ENCODE measurements at regions not wholly inside any gene's neighbourhood (a gene's known extent, or its start where the extent isn't known, plus 50 kb on each side); places are given as distances from the start of the nearest gene placed in this dataset.

GRCh38 chr20:17875106-17875980, 93.3 kb downstream of the SNX5 start (continued):
- TF ChIP-seq CENPBD1 (CRISPR knock-in tag; IDR thresholded peaks at IDR 0.05; ENCODE audit: borderline replicate concordance, low read depth) (no peak), CTCF (CRISPR knock-in tag; IDR thresholded peaks at IDR 0.05) (no peak), PREB (CRISPR knock-in tag; IDR thresholded peaks at IDR 0.05) (no peak), MEF2D (CRISPR knock-in tag; IDR thresholded peaks at IDR 0.05) (peak; percentile 67; the same call in 1 of the 2 replicates), MTERF4 (CRISPR knock-in tag; IDR thresholded peaks at IDR 0.05) (no peak), AGO1 (IDR thresholded peaks at IDR 0.05; ENCODE audit: low read depth, low read length, poor library complexity, severe bottlenecking) (no peak), ZNF354B (CRISPR knock-in tag; IDR thresholded peaks at IDR 0.05) (0 out of 2 replicates have a peak, but pooled peaks have one; percentile 25), ASH2L (IDR thresholded peaks at IDR 0.05; ENCODE audit: insufficient read length, low read depth, low read length) (no peak), ZNF292 (CRISPR knock-in tag; IDR thresholded peaks at IDR 0.05; ENCODE audit: borderline replicate concordance, low read depth) (peak; percentile 78; the same call in 1 of the 2 replicates), ZBTB7B (CRISPR knock-in tag; IDR thresholded peaks at IDR 0.05) (peak; percentile 97), NFYB (CRISPR knock-in tag; IDR thresholded peaks at IDR 0.05) (peak; percentile 28; the same call in 1 of the 2 replicates), ZBTB38 (CRISPR knock-in tag; IDR thresholded peaks at IDR 0.05) (peak; percentile 87), ZNF556 (CRISPR knock-in tag; IDR thresholded peaks at IDR 0.05; ENCODE audit: borderline replicate concordance) (peak; percentile 83; the same call in 1 of the 2 replicates), SALL1 (CRISPR knock-in tag; IDR thresholded peaks at IDR 0.05) (peak; percentile 97), TRIM24 (CRISPR knock-in tag; IDR thresholded peaks at IDR 0.05) (no peak), FIP1L1 (IDR thresholded peaks at IDR 0.05; ENCODE audit: borderline replicate concordance, insufficient read depth, low read depth, low read length) (0 out of 2 replicates have a peak, but pooled peaks have one; percentile 48)
- TF ChIP-seq, protein P1, sequence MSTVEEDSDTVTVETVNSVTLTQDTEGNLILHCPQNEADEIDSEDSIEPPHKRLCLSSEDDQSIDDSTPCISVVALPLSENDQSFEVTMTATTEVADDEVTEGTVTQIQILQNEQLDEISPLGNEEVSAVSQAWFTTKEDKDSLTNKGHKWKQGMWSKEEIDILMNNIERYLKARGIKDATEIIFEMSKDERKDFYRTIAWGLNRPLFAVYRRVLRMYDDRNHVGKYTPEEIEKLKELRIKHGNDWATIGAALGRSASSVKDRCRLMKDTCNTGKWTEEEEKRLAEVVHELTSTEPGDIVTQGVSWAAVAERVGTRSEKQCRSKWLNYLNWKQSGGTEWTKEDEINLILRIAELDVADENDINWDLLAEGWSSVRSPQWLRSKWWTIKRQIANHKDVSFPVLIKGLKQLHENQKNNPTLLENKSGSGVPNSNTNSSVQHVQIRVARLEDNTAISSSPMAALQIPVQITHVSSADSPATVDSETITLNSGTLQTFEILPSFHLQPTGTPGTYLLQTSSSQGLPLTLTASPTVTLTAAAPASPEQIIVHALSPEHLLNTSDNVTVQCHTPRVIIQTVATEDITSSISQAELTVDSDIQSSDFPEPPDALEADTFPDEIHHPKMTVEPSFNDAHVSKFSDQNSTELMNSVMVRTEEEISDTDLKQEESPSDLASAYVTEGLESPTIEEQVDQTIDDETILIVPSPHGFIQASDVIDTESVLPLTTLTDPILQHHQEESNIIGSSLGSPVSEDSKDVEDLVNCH (CRISPR knock-in tag; IDR thresholded peaks at IDR 0.05): no peak
- TF ChIP-seq, protein P2, sequence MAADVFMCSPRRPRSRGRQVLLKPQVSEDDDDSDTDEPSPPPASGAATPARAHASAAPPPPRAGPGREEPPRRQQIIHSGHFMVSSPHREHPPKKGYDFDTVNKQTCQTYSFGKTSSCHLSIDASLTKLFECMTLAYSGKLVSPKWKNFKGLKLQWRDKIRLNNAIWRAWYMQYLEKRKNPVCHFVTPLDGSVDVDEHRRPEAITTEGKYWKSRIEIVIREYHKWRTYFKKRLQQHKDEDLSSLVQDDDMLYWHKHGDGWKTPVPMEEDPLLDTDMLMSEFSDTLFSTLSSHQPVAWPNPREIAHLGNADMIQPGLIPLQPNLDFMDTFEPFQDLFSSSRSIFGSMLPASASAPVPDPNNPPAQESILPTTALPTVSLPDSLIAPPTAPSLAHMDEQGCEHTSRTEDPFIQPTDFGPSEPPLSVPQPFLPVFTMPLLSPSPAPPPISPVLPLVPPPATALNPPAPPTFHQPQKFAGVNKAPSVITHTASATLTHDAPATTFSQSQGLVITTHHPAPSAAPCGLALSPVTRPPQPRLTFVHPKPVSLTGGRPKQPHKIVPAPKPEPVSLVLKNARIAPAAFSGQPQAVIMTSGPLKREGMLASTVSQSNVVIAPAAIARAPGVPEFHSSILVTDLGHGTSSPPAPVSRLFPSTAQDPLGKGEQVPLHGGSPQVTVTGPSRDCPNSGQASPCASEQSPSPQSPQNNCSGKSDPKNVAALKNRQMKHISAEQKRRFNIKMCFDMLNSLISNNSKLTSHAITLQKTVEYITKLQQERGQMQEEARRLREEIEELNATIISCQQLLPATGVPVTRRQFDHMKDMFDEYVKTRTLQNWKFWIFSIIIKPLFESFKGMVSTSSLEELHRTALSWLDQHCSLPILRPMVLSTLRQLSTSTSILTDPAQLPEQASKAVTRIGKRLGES (CRISPR knock-in tag; IDR thresholded peaks at IDR 0.05; ENCODE audit: borderline replicate concordance): no peak; the same call in 1 of the 2 replicates

All from HepG2 (cell line).